WTC11 (cell line): ENCODE measurements at regions not wholly inside any gene's neighbourhood (a gene's known extent, or its start where the extent isn't known, plus 50 kb on each side); places are given as distances from the start of the nearest gene placed in this dataset.

ENCODE experiments used
- ATAC-seq: fragments of 200-7000 bp; cut with Tn5 transposase; 2 replicates; pipeline ENCODE4 v1.10.0; 2021; ENCODE audit warnings: mild to moderate bottlenecking, moderate library complexity
- CTCF ChIA-PET: fragments of 300-600 bp; sonication (Branson Sonifier 250); formaldehyde crosslinking; loops from one replicate; lab custom pipeline; 2021; ENCODE audit warnings: antibody characterized with exemption; lab: Charles Lee
- POLR2A ChIA-PET: fragments of 350-600 bp; sonication (Branson Sonifier 250); formaldehyde crosslinking; loops from one replicate; lab custom pipeline; 2021; ENCODE audit warnings: antibody characterized with exemption; lab: Charles Lee
- DNase-seq: peaks from one replicate; pipeline ENCODE4 v3.0.0; 2021; ENCODE audit warnings: low spot score
- H3K27ac Mint-ChIP-seq: 2 replicates; pipeline ENCODE4 v1.8.0; 2021; ENCODE audit warnings: mixed read lengths
- H3K27me3 Mint-ChIP-seq: 2 replicates; pipeline ENCODE4 v1.8.0; 2021; ENCODE audit warnings: low read depth, mild to moderate bottlenecking, moderate library complexity, mixed read lengths
- H3K36me3 Mint-ChIP-seq: 2 replicates; pipeline ENCODE4 v1.8.0; 2021; ENCODE audit warnings: mixed read lengths
- H3K4me1 Mint-ChIP-seq: 2 replicates; pipeline ENCODE4 v1.8.0; 2022; ENCODE audit warnings: mixed read lengths
- H3K4me3 Mint-ChIP-seq: 2 replicates; pipeline ENCODE4 v1.8.0; 2021; ENCODE audit warnings: mild to moderate bottlenecking, moderate library complexity, mixed read lengths
- H3K9me3 Mint-ChIP-seq: 2 replicates; pipeline ENCODE4 v1.8.0; 2021; ENCODE audit warnings: mixed read lengths
- AR ChIP-seq: fragments of 250-450 bp; sonication (Bioruptor Pico); IDR thresholded peaks from 2 replicates; pipeline ENCODE4 v1.9.0; 2021; ENCODE audit warnings: mild to moderate bottlenecking
- CDX4 ChIP-seq: fragments of 250-450 bp; sonication (Bioruptor Pico); IDR thresholded peaks from 2 replicates; pipeline ENCODE4 v1.9.0; 2021; ENCODE audit warnings: moderate library complexity, mild to moderate bottlenecking, inconsistent platforms, borderline replicate concordance
- E2F5 ChIP-seq: sonication (generic); formaldehyde crosslinking; IDR thresholded peaks from 2 replicates; pipeline ENCODE4 v1.8.1; 2022; ENCODE audit warnings: mild to moderate bottlenecking, moderate library complexity, missing genetic modification reagents
- HMGA2 ChIP-seq: fragments of 250-450 bp; sonication (Bioruptor Pico); IDR thresholded peaks from 2 replicates; pipeline ENCODE4 v1.4.0; 2021; ENCODE audit warnings: mild to moderate bottlenecking, moderate library complexity
- IRF1 ChIP-seq: sonication (generic); formaldehyde crosslinking; IDR thresholded peaks from 2 replicates; pipeline ENCODE4 v1.8.0; 2023; ENCODE audit warnings: missing genetic modification reagents
- IRF2 ChIP-seq: sonication (generic); formaldehyde crosslinking; IDR thresholded peaks from 2 replicates; pipeline ENCODE4 v1.8.0; 2022; ENCODE audit warnings: low read depth, missing genetic modification reagents, borderline replicate concordance
- MXD4 ChIP-seq: fragments of 250-450 bp; sonication (Bioruptor Pico); IDR thresholded peaks from 2 replicates; pipeline ENCODE4 v1.8.0; 2021; ENCODE audit warnings: mild to moderate bottlenecking, moderate library complexity, borderline replicate concordance
- NFE2L1 ChIP-seq: sonication (generic); formaldehyde crosslinking; IDR thresholded peaks from 2 replicates; pipeline ENCODE4 v1.8.1; 2023; ENCODE audit warnings: missing genetic modification reagents
- PRRX2 ChIP-seq: fragments of 250-450 bp; sonication (Bioruptor Pico); IDR thresholded peaks from 2 replicates; pipeline ENCODE4 v1.8.0; 2021; ENCODE audit warnings: mild to moderate bottlenecking
- SMAD4 ChIP-seq: sonication (generic); formaldehyde crosslinking; IDR thresholded peaks from 2 replicates; pipeline ENCODE4 v1.8.0; 2022; ENCODE audit warnings: mild to moderate bottlenecking, missing genetic modification reagents
- SOX15 ChIP-seq: fragments of 250-450 bp; sonication (Bioruptor Pico); IDR thresholded peaks from 2 replicates; pipeline ENCODE4 v1.9.0; 2021; ENCODE audit warnings: mild to moderate bottlenecking
- TEAD4 ChIP-seq: sonication (generic); formaldehyde crosslinking; IDR thresholded peaks from 2 replicates; pipeline ENCODE4 v1.8.0; 2022; ENCODE audit warnings: mild to moderate bottlenecking, missing genetic modification reagents
- ZBTB43 ChIP-seq: sonication (generic); formaldehyde crosslinking; IDR thresholded peaks from 2 replicates; pipeline ENCODE4 v1.8.1; 2023; ENCODE audit warnings: mild to moderate bottlenecking, missing genetic modification reagents
- ZNF138 ChIP-seq: sonication (generic); formaldehyde crosslinking; conservative IDR thresholded peaks from 2 replicates; pipeline ENCODE4 v1.8.1; 2022; ENCODE audit warnings: mild to moderate bottlenecking, moderate library complexity, missing genetic modification reagents
- TF ChIP-seq, protein P1 (sequence below): sonication (generic); formaldehyde crosslinking; IDR thresholded peaks from 2 replicates; pipeline ENCODE4 v1.8.1; 2023; ENCODE audit warnings: mild to moderate bottlenecking, missing genetic modification reagents, borderline replicate concordance
- TF ChIP-seq, protein P2 (sequence below): sonication (generic); formaldehyde crosslinking; IDR thresholded peaks from 2 replicates; pipeline ENCODE4 v1.8.1; 2023; ENCODE audit warnings: mild to moderate bottlenecking, missing genetic modification reagents, moderate library complexity
- TF ChIP-seq, protein P3 (sequence below): sonication (generic); formaldehyde crosslinking; IDR thresholded peaks from 2 replicates; pipeline ENCODE4 v1.8.1; 2023; ENCODE audit warnings: mild to moderate bottlenecking, moderate library complexity, missing genetic modification reagents

DNA sequence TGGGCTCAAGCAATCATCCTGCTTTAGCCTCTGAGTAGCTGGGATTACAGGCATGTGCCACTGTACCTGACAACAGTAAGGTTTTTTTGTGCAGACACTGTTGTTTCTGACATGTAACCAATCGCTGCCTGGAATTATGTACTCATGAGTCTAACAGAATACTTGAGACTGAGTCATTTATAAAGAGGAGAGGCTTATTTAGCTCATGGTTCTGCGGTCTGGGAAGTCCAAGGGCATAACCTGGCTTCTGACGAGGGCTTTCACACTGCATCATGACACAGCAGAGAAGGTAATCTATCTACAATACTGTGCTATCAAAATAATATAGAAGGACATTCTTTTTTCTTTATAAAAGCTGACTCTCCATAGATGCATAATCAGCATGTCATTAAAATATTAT, 115.5 kb upstream of the STOX2 start:
- H3K4me1 Mint-ChIP-seq: no peaks in the 10 kb centered on the region
- no peak for ATAC-seq
- H3K27me3 Mint-ChIP-seq: peaks cover 13% of the 10 kb centered on the region
- H3K36me3 Mint-ChIP-seq: peaks cover 20% of the 10 kb centered on the region
- no peak for DNase-seq
- TF ChIP-seq SOX15 (CRISPR knock-in tag) (no peak), ZBTB43 (no peak), SMAD4 (CRISPR knock-in tag) (no peak), HMGA2 (CRISPR knock-in tag) (no peak), IRF2 (no peak), AR (CRISPR knock-in tag) (no peak), IRF1 (CRISPR knock-in tag) (no peak), MXD4 (no peak), E2F5 (CRISPR knock-in tag) (no peak), TEAD4 (CRISPR knock-in tag) (no peak), ZNF138 (CRISPR knock-in tag) (no peak), PRRX2 (CRISPR knock-in tag) (no peak), NFE2L1 (no peak), CDX4 (CRISPR knock-in tag) (no peak)
- TF ChIP-seq, protein P1, sequence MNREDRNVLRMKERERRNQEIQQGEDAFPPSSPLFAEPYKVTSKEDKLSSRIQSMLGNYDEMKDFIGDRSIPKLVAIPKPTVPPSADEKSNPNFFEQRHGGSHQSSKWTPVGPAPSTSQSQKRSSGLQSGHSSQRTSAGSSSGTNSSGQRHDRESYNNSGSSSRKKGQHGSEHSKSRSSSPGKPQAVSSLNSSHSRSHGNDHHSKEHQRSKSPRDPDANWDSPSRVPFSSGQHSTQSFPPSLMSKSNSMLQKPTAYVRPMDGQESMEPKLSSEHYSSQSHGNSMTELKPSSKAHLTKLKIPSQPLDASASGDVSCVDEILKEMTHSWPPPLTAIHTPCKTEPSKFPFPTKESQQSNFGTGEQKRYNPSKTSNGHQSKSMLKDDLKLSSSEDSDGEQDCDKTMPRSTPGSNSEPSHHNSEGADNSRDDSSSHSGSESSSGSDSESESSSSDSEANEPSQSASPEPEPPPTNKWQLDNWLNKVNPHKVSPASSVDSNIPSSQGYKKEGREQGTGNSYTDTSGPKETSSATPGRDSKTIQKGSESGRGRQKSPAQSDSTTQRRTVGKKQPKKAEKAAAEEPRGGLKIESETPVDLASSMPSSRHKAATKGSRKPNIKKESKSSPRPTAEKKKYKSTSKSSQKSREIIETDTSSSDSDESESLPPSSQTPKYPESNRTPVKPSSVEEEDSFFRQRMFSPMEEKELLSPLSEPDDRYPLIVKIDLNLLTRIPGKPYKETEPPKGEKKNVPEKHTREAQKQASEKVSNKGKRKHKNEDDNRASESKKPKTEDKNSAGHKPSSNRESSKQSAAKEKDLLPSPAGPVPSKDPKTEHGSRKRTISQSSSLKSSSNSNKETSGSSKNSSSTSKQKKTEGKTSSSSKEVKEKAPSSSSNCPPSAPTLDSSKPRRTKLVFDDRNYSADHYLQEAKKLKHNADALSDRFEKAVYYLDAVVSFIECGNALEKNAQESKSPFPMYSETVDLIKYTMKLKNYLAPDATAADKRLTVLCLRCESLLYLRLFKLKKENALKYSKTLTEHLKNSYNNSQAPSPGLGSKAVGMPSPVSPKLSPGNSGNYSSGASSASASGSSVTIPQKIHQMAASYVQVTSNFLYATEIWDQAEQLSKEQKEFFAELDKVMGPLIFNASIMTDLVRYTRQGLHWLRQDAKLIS (CRISPR knock-in tag): no peak
- TF ChIP-seq, protein P2, sequence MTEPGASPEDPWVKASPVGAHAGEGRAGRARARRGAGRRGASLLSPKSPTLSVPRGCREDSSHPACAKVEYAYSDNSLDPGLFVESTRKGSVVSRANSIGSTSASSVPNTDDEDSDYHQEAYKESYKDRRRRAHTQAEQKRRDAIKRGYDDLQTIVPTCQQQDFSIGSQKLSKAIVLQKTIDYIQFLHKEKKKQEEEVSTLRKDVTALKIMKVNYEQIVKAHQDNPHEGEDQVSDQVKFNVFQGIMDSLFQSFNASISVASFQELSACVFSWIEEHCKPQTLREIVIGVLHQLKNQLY: no peak
- TF ChIP-seq, protein P3, sequence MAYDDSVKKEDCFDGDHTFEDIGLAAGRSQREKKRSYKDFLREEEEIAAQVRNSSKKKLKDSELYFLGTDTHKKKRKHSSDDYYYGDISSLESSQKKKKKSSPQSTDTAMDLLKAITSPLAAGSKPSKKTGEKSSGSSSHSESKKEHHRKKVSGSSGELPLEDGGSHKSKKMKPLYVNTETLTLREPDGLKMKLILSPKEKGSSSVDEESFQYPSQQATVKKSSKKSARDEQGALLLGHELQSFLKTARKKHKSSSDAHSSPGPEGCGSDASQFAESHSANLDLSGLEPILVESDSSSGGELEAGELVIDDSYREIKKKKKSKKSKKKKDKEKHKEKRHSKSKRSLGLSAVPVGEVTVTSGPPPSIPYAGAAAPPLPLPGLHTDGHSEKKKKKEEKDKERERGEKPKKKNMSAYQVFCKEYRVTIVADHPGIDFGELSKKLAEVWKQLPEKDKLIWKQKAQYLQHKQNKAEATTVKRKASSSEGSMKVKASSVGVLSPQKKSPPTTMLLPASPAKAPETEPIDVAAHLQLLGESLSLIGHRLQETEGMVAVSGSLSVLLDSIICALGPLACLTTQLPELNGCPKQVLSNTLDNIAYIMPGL: no peak
- ChIA-PET POLR2A (no interaction called here), CTCF (no interaction called here)
- peaks cover 47% of the 10 kb centered on the region for H3K9me3 Mint-ChIP-seq
- H3K4me3 Mint-ChIP-seq: no peak overlapping the region
- H3K27ac Mint-ChIP-seq: no peak overlapping the region
